HG02852 (cell line): ENCODE measurements at regions not wholly inside any gene's neighbourhood (a gene's known extent, or its start where the extent isn't known, plus 50 kb on each side); places are given as distances from the start of the nearest gene placed in this dataset.
"Not testable (repeated sequence)": the region's sequence is repeated elsewhere in the genome, so short reads cannot be mapped to it uniquely, and the experiment has no call there.

Experiments used
- ATAC-seq: cut with Tn5 transposase; IDR thresholded peaks from one replicate; pipeline ENCODE4 v1.9.1; 2021; ENCODE audit warnings: mild to moderate bottlenecking, moderate library complexity; ENCODE audit not compliant: unreplicated experiment

DNA sequence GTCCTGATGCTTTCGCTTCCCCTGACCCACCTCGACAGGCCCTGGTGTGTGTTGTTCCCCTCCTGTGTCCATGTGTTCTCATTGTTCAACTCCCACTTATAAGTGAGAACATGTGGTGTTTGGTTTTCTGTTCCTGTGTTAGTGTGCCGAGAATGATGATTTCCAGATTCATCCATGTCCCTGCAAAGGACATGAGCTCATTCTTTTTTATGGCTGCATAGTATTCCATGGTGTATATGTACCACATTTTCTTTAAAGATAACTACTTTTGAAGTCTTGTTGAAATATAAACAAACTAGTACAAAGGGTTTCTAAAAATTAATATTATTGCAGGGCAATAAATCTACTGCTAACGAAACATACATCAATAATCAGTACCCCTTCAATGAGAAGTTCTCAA, 266.6 kb downstream of the IRS1 start:
- ATAC-seq, result not testable (repeated sequence)

GRCh38 chr2:226531061-226531810, 268.4 kb downstream of the IRS1 start:
- no peak for ATAC-seq

DNA sequence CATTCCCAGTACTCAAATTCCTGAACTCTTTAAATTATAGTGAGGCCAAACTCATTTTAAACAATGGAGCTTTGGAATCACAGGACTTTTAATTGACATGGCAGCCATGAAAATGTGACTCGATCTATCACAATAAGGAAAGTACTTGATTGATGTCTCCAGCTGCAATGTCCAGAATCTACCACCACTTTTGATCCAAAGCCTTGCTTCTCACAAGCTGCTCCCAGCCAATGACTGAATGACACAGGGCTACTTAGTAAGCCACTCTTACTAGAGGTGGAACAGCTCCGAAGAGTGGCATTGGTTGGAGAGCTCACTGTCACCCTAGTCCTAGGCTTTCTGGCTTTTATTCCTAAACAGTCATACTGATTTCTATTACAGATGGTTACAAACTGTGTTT, 270.1 kb downstream of the IRS1 start:
- ATAC-seq, result no peak

GRCh38 chr2:226526716-226527115, 272.9 kb downstream of the IRS1 start:
- ATAC-seq, result no peak

DNA sequence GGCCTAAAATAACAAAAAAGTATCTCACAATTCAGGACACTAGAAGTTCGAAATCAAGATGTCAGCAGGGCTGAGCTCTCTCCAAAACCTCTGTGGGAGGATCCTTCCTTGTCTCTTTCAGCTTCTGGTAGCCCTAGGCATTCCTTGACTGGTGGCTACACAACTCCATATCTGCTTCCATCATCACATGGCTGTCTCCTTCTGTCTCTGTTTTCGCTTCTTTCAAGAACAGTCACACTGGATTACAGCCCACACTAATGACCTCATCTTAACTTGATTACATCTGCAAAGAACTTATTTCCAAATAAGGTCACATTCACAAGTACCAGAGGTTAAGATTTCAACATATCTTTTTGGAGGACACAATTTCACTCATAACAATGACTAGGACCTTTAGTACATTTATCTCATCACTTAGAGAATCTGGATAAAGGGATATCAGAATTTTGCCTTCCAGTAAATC, 275.2 kb downstream of the IRS1 start:
- no peak for ATAC-seq

- no peak for ATAC-seq
These were observed 278.9 kb downstream of the IRS1 start for GRCh38 chr2:226520723-226521122.

DNA sequence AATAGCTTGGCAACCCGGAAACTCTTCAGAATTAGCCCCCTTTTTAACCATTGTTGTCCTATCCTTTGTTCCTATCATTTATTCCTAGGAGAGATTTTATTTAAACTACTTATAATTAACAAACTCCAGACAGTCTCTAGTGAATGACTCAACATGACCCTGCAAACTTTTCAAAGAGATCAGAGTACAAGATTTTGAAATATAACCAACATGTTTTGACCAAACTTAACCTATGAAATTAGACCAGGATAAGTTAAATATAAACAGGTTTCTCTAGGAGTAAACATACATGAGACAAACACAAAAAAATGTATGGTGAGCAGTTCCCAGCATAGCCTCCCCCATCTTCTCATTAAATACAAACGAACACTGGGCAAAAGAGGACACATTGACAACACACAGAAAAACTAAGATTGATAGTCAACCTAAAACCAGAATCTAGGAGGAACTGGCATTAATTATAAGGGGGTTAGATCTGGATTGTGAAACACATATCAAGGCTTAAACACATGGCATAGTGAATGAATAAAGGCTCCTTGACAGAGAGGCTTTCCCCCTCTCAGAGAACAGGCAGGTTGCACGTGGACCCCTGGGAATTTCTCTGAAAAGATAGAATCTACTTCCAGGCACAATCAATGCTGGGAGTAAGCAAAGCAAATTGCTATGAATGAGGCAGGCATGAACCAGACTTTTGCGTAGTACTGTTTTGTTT, 284.1 kb downstream of the IRS1 start:
- no peak for ATAC-seq

DNA sequence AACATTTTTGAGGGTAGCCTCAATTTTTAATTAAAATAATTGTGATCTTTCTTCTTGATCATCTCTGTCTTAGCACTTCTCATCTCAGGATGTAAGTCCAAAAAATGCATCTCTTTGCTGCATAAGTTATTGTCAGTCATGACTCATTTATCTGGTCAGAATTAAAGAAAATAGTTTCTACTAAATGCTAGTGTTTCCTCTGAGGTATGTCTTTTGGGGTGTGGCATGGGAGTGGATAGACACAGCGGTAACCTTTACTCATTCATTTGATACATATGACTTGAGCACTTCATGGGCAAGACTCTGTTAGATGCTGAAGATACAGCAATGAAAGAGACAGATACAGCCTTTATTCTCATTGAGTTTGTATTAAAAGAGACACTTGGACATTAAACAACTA, 284.7 kb downstream of the IRS1 start:
- no peak for ATAC-seq

DNA sequence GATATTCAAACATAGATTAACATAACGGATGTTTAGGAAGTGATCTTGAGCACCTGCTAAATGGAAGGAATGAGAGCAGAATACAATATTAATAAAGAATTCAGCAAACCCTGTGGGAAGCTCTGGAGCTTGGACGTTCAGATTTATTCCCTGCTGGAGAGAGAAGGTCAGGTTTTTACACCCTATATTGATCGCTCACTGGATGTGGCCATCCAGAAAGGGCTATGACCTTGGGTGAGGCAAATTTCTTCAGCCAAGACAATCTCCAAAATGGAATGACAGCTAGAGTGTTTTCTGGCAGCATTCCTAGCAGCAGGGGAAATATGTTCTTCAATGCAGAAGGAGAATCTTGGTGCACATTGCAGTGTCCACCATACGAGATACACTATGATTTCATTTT, 288.3 kb downstream of the IRS1 start:
- ATAC-seq, result no peak

DNA sequence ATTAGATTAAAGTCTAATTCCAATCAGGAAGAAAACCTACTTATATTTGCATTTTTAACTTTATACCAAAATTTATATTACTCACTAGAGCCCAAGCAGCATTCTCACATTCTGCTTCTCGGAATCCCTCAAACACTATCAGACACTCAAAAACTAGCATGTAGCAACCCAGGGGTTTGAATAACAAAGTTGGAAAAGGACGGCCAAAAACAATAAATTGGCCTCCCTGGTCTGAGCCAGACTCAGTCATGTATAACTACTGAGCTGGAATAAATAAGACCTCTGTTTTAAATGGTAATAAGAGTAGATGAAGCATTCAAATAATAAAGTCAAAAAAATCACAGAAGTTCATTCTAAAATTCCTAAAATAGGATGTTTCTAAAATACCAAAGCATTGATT, 290.9 kb downstream of the IRS1 start:
- ATAC-seq, result no peak

DNA sequence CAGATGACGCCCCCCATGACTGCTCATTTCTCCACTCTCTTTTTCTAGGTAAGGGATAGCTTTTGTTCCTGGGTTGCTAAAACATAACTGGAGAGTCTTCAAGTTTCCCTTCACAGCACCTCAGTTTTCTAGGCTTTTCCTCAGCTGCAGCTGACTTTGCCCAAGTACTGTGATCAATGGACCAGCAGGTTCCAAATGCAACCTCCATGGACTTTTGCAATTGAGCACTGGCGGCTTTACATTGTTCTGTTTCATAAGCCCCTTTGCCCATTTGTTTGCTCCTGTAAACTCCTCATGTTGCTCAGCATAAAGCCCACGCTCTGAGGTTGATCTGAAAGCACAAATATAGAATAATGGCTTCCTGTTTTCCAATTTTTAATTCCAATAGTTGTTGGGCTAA, 291.6 kb downstream of the IRS1 start:
- ATAC-seq, result no peak

- no peak for ATAC-seq
These were observed 302.3 kb downstream of the IRS1 start for GRCh38 chr2:226497146-226497909.

DNA sequence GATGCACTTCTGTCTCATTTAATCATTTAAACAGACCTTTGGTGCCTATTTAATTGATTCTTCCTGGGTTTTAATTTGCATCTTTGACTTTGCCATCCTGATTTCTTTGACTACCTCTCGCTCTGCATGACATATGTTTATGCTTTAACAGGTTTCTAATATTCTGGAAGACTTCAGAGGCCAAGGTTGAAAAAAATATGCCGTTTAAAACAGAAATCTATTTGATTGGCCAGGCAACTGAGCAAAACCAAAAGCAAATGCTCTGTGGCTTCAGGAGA, 303.4 kb downstream of the IRS1 start:
- no peak for ATAC-seq

- ATAC-seq, result no peak
These were observed 304.0 kb downstream of the IRS1 start for GRCh38 chr2:226495466-226496272.

- ATAC-seq, result no peak
These were observed 308.5 kb downstream of the IRS1 start for GRCh38 chr2:226491112-226491511.

DNA sequence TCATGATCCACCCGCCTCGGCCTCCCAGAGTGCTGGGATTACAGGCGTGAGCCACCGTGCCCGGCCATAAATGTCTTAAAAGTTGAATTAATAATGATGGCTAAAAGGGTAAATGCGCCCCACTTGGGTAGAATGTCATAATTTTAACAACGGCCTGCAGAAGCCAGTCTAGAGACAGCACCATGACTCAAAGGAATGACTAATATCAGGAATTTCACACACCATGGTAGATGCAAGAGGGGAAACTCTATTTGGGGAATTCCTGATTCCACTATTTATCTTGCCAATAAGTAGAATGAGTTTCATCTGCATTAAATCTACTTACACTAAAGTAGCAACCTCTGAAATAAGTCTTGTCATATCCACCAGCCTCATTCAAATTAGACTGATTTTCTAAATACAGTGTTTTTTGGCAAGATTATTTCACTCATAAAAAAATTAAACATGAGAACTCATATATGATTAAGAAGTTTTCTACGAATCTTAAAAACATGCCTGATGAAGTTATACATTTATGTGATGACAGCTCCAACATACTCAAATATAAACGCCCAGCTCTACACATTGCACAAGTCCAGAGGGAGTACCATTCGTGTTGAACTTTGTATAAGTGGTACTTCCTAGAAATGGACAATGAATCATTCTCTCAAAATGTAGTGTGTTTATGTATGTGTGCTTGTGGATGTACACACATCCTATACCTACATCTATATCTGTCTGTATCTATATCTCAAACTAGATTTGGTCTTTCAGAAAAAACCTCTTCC, 309.7 kb downstream of the IRS1 start:
- ATAC-seq, result peak; percentile 88

GRCh38 chr2:226488034-226488433, 311.6 kb downstream of the IRS1 start:
- no peak for ATAC-seq

DNA sequence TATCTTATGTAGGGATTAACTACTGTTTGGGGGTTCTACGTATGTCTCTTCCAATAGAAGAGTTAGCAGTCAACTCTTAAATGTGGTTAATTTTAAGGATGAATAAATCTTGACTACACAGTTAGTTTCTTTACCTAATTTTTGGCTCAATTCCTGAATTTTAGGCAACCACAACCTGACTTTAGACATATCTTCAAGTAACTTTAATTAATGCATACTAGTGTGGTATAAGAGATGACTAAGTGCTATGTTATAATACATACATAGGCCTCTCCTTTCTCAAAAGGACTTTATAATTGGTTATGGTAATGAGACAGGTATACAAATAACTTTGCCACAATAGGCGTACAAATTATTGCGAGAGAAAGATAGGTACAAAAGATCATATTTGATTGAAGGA, 312.0 kb downstream of the IRS1 start:
- no peak for ATAC-seq

GRCh38 chr2:226483745-226484619, 315.6 kb downstream of the IRS1 start:
- ATAC-seq, result no peak
